GM19372 (cell line): ENCODE measurements at regions not wholly inside any gene's neighbourhood (a gene's known extent, or its start where the extent isn't known, plus 50 kb on each side); places are given as distances from the start of the nearest gene placed in this dataset.
A peak's percentile ranks its signal among the peaks of the same experiment; 100 is the strongest.
"Not testable (repeated sequence)": the region's sequence is repeated elsewhere in the genome, so short reads cannot be mapped to it uniquely, and the experiment has no call there.

Source experiments
- ATAC-seq: cut with Tn5 transposase; IDR thresholded peaks from one replicate; pipeline ENCODE4 v1.9.1; 2021; ENCODE audit warnings: mild to moderate bottlenecking, low read depth, moderate library complexity; ENCODE audit not compliant: unreplicated experiment

DNA sequence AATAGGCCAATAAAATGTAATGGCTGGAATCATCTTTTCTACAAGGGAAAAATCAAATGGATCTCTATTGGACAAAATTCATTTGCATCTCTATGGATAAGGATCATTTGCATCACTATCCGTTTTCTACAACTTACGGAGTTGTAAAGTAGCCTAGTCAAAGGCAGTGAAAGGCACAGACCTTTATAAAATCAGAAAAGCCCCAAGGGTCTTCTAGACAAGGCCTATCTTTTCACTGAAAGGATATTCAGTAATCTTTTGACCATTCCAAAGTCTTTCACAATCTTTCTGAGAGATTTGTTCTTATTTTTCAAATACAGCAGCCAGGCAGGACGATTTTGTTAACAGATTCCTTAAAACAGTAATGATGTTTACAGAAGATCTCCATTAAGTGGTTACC lies 119.5 kb upstream of the JADE1 start:
- ATAC-seq, result no peak

DNA sequence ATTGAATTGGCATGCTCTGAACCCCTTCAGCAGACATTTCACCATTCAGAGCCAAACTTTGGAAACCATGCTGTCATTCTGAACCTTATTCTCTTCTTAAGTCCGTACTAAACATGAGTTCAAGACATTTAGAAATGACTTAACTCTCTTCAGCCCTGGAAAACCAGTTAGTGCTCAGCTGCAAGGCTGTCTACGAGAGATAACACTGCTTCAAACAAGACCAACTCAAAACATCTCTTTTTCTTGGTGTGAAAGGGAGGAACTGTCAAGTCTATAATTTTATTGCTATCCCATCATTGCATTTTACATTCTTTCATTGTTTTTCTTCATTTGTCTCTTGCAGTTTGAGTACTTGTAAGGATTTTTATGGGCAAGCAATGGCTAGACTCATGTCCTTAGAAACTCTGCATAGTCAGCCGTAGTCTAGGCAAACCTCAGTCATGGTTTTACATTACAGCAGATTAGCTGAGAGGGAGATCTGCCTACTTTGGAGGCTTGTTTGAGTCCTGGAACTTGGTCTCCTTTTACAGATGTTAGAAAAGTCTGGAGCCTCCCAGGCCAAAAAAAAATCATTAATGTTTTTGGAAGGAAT lies 120.6 kb upstream of the JADE1 start:
- ATAC-seq, result no peak

DNA sequence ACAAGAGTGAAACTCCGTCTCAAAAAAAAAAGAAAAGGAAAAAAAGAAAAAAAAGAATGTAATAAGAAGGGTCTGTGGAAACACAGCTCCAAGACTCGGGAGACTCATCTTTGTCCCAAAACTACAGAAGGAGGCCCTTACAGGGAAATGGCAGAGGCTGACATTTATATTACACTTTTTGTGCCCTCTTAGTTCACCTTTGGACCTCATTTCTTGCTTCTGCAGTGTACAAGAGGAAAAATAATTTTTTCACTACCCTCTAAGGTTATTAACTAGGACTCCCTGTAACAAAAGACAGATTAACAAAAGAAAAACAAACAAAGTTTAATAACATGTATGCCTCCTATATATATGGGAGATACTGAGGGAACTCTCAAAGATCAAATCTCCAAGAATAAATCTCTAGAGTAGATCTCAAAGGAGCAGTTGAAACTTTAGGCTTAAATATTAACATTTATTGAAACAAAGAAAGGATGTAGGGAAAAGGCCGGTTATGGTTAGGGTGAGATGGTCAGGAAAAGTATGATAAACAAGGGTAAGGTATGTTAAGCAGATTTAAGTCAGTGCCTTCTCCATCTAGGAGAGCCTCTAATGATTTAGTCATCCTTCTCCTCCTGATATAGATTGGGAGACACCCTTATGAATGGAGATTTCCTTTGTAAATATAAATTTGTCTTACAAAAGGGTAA lies 121.3 kb upstream of the JADE1 start:
- ATAC-seq, result no peak

DNA sequence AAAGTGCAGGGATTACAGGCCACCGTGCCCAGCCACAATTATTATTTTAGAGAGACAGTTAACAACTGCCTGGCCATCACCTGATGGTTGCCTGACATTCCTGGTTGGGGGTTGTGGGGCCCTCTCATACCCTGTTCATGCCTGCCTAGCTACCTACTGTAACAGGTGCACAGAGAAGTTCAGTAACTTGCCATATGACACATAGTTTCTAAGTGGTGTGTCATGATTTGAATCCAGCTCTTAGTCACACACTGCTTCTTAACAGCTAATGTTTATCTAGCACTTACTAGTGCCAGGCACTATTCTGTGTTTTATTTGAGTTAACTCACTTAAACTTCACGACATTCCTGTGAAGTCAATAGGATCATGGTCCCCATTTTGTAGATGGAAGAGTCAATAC lies 122.7 kb upstream of the JADE1 start:
- no peak for ATAC-seq

DNA sequence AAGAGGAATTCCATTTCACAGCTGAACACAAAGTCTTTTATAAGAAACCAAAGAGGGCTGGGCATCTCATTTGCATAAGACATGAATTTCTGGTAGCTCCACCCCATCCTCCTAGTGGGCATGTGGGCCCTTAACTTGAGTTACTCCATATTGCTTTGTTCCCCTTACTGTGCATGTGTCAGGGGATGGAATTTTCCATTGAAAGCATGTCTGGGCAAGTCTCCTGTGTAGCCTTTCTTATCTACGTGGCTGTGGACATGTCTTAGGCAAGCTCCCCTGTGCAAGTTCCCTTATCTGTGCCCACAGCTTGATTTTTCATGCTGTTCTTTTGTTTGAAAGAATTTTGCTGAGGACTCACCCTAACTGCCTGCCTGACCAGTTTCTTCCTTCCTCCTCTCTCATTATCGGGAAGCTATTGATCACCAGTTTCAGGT lies 123.5 kb upstream of the JADE1 start:
- no peak for ATAC-seq

DNA sequence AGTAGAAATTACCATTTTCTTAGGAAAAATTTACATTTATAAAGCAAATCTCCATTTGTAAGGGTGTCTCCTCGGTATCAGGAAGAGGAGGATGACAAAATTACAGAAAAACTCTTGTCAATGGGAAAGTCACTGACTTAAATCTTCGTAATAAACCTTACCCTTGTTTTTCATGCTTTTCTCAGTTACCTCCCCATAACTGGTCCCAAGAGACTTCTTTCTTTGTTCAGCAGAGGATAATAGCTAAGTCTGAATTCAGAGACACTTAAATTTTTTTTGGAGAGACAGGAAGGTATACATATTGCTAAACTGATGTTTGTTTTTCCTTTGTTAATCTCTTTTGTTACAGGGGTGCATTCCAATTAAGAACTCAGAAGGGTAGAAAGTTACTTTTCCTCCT lies 125.5 kb upstream of the JADE1 start:
- ATAC-seq, result no peak

DNA sequence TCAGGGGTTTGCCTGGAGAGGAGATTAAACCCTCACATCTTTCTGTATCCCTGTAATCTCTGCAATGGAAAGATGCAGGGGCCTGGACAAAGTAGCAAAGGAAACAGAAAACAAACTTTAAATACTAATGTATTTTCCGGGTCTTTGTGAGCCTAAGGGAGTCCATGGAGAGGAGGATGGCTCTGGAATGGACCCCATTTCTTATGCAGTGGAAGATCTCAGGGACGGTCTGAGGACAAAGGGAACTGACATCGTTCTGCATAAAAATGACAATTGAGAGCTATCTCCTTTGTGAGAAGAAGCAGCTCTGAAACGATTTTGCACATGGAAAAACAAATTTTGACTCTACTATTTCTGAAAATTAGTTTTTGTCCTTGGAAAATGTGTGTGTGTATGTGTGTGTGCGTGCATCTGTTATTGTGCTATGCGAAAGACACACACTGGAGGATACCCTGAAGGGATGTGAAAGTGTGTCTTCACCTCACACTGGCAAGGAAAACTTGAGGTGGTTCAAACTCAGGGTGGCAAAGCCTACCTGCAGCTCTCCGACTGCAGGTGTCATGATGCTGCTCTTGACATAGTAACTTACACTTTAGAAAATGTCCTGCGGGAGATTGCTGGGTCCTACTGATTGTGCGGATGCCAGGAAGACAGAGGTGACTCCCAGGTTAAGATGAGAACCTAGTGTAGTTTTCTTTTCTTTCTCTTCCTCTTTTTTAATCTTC lies 126.4 kb upstream of the JADE1 start:
- ATAC-seq, result no peak

DNA sequence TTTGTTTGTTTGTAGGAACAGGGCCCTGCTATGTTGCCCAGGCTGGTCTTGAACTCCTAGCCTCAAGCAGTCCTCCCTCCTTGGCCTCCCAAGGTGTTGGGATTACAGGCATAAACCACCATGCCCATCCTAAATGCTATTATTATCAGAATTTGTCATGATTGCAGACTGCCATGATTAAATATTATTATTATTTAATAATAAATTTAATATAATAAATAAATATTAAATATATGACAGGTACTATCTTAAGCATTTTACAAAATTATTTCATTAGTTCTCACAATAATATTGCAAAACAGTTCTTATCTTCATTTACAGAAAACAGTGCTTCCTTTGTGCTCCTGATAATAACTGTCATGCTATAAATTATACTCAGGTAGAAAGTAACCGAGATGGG lies 133.4 kb upstream of the JADE1 start:
- no peak for ATAC-seq

DNA sequence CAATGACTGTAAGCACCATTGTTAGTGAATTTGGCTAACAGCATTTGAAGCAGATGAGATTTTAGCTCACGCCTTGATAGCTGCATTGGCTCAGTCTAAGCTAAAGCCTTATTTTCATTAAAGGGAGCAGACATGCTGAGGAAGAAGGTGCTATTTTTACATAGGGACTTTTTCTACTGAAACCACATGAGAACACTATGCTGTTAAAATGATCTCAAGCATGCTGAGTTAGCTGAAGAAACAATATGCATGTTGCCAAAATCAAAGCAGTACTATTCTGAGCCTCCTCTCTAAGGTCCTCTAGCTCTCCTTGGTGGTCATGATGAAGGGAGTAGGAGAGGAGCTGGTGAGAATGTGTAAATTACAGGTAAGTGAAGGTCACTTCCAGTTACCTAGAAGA lies 134.4 kb upstream of the JADE1 start:
- peak; percentile 94 for ATAC-seq

DNA sequence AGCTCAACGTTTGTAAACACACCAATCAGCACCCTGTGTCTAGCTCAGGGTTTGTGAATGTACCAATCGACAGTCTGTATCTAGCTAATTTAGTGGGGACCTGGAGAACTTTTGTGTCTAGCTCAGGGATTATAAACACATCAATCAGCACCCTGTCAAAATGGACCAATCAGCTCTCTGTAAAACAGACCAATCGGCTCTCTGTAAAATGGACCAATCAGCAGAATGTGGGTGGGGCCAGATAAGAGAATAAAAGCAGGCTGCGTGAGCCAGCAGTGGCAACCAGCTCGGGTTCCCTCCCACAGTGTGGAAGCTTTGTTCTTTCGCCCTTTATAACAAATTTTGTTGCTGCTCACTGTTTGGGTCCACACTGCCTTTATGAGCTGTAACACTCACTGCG lies 136.3 kb upstream of the JADE1 start:
- ATAC-seq, result not testable (repeated sequence)

DNA sequence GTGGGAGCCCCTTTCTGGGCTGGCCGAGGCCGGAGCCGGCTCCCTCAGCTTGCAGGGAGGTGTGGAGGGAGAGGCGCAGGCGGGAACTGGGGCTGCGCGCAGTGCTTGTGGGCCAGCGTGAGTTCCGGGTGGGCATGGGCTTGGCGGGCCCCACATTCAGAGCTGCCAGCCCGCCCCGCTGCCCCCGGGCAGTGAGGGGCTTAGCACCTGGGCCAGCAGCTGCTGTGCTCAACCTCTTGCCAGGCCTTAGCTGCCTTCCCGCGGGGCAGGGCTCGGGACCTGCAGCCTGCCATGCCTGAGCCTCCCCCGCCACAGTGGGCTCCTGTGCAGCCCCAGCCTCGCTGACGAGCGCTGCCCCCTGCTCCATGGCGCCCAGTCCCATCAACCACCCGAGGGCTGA lies 136.9 kb upstream of the JADE1 start:
- not testable (repeated sequence) for ATAC-seq

DNA sequence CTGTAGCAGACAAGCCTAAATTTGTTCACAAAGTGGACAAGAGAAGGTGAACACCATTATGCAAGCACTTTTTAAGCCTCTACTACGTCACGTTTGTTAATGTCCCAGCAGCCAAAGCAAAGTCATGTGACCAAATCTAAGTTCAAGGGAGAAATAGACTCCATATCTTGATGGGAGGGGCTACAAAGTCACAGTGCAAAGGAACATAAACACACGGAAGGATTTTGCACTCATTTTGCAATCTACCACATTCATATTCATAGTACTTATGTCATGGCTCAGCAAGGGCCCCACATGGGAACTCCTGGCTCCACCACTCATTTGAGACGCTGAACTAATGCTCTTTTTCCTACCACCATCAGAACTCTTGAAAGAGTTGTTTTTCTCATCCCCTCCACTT lies 139.0 kb upstream of the JADE1 start:
- ATAC-seq, result no peak

DNA sequence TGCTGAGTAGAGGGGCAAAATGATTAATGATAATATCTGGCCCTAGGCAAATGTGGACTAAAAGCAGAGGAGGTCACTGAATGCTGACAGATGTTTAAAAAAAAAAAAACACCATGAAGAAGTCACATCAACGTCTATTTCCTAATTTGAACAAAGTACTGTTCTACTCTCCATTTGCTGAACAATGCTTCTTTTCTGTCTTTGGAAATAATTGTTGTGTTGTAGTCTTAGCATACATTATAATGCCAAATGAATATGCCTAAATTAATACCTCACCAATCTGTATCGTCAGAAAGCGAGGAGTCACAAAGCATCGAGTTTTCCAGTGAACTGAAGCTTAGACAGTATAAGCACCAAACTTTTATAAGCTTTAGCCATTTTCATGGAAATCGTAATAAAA lies 140.9 kb upstream of the JADE1 start:
- no peak for ATAC-seq

DNA sequence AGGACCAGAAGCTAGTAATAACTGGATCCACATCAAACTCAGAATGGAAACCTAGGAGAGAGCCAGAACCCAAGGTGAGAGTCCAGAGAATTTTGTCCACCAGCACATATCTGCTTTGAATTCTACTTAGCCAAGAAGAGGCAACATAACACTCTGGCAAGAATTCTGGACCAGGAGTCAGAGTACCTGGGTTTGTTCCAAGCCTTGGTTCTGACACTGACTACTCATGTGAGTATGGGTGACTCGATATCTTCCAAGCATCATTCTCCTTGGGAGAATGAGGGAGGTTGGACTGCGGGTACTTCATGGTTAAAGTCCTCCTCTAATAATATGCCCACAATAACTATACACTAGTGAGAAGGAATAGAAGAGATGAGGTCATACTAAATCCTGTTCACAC lies 144.0 kb upstream of the JADE1 start:
- no peak for ATAC-seq

DNA sequence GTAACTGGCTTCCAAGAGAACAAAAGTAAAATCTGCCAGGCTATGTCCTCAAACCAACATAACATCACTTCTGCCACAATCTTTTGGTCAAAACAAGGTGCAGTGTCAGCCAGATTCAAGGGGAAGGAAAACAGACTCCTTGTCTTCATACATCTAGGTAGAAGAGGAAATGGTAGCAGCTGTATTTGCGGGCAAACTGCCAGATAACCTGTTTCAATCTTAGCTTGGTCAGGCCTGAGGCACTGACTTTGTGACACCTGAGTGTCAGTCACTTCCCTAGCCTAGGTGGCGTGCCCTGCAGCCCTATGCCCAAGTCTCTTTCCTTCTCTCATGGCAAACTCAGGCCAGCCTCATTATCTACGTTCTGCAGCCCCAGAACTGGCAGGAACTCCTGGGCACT lies 146.2 kb upstream of the JADE1 start:
- ATAC-seq, result peak; percentile 91

DNA sequence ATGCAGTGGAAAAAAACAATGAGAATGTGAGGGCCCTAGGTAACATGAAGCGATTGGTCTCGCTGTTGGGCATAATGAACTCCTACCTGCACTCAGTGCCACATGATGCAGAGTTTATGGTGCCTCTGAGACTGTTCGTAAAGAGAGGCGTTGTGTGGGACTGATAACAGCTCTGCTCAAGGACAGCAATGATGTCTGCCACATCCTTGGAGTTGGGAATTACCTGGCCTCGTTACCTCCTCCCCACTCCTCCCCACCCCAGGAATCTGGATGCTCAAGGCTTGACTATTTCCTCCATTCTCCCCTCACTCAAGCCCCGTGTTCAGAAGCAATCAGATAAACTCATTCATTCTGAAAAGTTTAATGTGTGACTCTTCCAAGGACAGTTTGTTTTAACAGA lies 148.0 kb upstream of the JADE1 start:
- no peak for ATAC-seq

DNA sequence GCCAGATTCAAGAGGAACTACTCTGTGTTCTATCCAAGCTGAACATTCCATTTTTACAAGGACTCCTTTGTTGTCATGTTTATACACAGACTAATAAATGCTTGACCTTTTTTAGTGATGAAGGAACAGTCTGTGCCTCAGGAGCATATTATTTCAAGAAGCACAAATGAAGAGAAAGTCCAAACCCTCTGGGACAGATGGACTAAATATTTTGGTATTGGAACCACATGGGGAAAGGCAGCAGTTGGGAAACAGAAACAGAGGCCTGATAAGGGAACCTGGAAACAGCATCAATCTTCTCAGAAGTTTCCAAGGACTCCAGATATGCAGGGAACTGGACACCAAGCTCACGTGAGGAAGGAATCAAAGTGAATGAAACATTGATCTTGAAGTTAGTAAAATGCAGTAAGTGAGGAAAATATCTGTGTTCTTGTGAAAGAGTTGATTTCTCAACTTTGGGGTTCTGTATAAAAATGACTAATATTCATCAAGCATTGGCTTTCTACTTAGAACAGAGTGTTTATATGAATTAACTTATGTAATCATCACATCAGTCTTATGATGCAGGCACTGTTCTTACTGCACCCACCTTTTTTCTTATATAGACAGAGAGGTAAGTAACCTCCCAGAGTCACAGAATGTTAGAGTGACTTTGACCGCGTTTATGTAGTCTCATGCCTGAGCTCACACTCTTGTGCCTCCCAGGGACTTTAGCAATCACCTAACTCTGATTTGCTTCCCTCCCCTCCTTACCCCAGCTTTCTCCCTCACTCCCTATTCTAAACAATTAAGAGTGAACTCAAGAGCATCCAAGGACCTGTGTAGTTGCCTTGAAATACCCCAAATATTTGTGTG lies 148.9 kb upstream of the JADE1 start:
- ATAC-seq, result no peak

DNA sequence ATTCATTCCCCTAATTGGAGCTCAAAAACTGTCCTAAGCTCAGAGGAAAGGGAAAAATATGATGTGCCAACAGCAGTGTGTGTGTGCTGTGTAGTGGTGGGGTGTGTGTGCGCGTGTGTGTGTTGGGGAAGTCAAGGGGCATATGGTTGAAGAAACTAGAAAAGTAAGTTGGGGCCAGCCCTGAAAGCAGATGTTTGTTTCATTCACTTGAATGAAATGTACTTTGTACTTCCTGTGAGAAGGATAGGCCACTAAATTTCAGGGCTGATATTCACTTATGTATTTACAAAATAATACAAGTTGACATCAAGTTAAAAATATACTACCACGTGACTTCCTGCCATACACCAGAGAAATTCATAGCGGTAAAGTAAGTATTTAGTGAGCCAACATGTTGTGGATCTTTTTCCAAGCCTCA lies 151.3 kb upstream of the JADE1 start:
- ATAC-seq, result no peak

DNA sequence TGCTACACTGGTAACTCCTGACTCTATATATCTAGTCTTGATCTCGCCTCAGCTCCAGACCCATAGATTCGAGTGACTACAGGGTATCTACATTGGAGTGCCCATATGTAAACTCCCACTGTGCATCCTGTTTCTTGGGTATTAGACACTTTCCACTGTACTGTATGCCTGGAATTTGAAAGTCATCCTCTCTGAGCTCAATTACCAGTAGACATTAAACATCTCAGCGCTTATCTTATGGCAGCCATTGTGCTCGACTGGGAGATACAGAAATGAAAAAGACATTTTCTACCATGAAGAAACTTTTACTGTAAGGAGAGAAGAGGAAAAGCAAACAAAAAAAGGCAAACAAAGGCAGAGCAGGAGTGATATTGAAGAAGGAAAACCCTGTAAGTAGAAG lies 151.9 kb upstream of the JADE1 start:
- no peak for ATAC-seq

DNA sequence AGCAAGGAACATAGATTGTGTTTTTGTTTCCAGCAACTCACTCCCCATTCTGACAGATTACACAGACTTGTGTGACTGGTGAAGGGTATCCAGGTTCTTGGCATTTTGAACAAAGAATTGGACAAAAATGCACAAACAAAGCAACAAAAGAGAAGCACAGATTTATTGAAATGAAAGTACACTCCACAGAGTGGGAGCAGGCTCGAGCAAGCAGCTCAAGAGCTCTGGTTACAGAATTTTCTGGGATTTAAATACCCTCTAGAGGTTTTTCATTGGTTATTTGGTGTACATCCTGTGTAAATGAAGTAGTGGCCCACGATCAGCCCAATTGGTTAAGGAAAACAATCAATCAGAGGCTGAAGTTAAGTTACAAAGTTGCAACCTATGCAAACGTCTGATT lies 155.0 kb upstream of the JADE1 start:
- ATAC-seq, result no peak
